ENCODE measurements at regions not wholly inside any gene's neighbourhood (a gene's known extent, or its start where the extent isn't known, plus 50 kb on each side); places are given as distances from the start of the nearest gene placed in this dataset.
"Not testable (repeated sequence)": the region's sequence is repeated elsewhere in the genome, so short reads cannot be mapped to it uniquely, and the experiment has no call there.

DNA sequence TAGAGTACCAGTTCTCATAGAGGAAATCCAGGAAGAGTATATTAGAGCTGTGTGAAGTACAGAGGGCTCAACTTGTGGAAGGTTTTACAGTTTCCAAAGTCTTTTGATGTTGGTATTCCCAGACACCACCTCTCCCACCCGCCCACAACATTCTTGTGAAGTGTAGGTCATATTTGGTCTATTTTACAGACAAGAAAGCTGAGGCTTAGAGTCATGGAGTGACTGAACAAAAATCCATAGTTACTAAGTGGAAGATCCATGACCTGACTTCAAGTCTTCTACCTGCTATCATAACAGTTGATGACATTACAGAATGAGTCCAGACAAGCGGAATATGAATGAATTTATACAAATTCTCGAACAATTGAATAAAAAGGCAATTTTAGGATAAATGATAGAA is 187.1 kb upstream of the RPS23 start:
- DNase-seq = no peak

GRCh38 chr5:82459626-82460025 is 181.5 kb upstream of the RPS23 start:
- no peak for DNase-seq

- not testable (repeated sequence) for DNase-seq
These were observed 177.2 kb upstream of the RPS23 start for GRCh38 chr5:82455317-82455716.

GRCh38 chr5:82448374-82448773 is 170.2 kb upstream of the RPS23 start:
- no peak for DNase-seq

- no peak for DNase-seq
These were observed 169.8 kb upstream of the RPS23 start for GRCh38 chr5:82447913-82448312.

- DNase-seq = no peak
These were observed 168.7 kb upstream of the RPS23 start for GRCh38 chr5:82446809-82447208.

DNA sequence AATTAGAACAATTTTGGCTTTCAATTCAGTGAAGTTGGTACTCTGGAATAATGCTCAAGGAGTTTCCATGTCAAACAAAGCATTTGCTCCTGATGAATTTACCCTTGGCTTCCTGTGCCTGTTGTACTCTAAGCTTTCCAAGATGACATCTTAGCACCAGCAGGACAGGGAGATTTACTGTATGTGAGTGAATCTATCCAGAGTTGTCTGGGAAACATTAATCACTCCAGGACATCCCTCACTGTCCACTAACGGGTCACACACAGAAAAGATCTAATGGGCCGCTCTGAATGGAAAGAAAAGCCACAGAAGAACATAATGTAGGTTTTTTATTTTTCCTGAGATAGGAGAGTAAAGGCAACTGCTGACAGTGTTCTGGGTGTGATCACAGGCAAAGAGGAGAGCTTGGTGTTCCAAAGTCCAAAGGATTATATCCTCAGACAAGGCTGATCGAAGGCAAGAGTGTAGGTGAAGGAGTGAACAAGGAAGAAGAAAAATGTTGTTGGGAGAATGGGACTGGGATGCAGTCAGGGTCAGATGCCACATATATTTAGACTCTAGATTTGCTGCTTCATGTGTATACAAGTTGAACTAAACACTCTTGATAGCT is 167.7 kb upstream of the RPS23 start:
- DNase-seq = no peak

GRCh38 chr5:82439750-82440445 is 161.7 kb upstream of the RPS23 start:
- DNase-seq = no peak

GRCh38 chr5:82437565-82437964 is 159.4 kb upstream of the RPS23 start:
- DNase-seq = not testable (repeated sequence)

DNA sequence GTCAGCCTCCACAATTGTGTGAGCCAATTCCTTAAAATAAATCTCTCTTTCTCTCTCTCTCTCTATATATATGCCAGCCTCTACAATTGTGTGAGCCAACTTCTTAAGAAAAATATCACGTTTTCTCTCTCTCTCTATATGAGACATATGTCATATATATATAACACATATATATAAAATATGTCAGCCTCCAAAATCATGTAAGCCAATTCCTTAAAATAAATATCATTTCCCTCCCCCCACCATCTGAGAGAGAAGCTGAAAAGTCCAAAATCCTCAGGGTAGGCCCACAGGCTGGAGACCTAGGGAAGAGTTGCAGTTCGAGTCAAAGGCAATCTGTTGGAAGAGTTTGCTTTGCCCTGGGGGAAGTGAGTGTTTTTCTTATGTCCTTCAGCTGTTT is 158.1 kb upstream of the RPS23 start:
- no peak for DNase-seq

DNA sequence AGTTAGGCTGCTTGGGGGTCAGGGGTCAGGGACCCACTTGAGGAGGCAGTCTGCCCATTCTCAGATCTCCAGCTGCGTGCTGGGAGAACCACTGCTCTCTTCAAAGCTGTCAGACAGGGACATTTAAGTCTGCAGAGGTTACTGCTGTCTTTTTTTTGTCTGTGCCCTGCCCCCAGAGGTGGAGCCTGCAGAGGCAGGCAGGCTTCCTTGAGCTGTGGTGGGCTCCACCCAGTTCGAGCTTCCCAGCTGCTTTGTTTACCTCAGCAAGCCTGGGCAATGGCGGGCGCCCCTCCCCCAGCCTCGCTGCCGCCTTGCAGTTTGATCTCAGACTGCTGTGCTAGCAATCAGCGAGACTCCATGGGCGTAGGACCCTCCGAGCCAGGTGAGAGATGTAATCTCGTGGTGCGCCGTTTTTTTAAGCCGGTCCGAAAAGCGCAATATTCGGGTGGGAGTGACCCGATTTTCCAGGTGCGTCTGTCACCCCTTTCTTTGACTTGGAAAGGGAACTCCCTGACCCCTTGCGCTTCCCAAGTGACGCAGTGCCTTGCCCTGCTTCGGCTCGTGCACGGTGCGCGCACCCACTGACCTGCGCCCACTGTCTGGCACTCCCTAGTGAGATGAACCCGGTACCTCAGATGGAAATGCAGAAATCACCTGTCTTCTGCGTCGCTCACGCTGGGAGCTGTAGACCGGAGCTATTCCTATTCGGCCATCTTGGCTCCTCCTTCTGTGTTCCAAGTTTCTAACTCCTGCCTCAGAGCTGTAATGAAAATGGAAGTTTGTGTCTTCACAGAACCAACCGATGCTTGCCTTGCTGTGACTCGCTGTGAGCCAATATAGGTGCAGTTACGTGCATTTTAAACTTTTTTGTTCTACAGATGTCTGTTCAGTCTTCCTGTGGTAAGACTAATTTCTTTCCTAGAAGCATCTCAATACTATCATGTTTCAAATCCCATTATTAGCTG is 156.8 kb upstream of the RPS23 start:
- not testable (repeated sequence) for DNase-seq

DNA sequence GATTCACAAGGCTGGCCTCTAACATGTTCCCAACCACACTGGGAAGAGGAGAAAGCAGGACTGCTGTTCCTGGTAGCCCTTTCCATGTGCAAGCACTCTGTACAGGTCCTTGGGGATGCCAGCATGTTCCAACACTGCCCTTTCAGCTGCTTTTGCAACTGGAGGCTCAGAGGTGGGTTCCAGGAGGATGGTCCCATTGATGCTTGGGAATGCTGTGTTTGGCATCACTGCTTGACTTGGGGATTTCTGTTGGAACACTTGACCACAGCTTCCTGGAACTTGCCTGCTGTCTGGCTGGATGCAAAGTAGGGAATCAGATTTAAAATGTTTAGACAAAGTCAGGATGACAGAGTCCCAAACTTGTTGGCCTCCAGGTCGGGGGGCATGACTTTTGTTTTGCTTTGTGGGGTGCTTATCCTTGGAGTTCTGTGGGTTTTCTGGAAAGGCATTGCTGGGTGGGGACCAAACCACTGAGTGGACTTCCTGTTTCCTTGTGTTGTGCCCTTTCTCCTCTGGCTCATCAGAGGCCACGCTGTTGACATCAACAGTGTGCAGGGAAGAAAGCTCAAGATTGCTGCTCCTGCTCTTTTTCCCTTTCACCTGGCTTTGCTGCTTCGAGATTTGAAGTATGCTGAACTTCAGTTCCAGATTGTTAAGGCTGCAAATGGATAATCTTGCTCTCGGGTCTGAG is 148.5 kb upstream of the RPS23 start:
- DNase-seq = no peak

DNA sequence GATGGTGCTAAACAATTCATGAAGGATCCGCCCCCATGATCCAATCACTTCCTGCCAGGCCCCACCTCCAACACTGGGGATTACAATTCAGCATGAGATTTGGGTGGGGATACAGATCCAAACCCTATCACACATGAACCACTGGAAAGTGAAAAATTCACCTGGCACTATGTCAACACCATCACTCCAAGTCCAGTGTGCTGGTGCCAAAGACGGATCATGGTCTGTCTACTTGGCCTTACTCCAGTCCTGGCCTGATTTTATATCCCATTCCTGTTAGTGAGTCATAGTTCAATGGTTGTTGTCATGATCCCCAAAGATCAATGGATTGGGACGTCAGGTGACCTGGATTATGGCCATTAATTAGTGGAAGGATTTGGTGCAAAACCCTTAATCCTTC is 147.4 kb upstream of the RPS23 start:
- DNase-seq = no peak

DNA sequence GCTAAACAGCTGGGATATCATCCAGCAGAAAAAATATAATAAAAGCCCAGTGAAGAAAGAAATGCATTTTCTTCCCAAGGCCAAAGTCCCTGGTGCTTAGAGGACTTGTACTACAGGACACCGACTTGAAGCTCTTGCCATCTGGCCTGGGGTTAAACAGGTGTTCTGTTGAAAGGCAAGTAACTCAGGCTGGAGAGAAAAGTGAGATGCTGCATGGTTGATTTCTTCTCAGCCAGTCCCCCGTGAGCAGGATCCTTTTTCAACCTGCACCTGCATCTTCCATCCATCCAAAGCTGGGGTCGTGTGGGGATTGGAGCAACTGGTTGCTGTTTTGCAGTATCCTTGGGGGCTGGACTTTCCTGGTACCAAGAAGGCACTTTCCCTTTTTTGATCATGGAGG is 146.1 kb upstream of the RPS23 start:
- DNase-seq = peak; percentile 32

DNA sequence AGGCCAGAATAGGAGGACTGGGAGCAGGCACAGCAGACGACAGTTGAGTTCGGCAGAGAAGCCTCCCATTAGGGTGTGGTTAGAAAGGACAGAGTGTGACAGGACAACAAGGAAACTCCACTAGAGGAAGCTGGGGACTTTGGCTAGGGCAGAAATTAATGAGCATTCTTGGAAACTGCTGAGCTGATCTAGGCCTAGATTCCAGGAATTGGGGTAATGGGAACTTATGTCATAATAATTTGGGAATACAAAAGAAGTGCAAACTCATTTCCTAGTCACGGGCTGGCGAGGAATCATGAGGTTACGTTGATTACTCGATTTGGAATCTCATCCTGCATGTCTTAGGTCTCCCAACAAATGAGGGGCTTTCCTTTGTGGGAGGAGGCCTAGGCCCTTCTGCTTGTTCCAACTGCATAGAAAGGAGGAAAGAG is 144.6 kb upstream of the RPS23 start:
- DNase-seq = no peak

DNA sequence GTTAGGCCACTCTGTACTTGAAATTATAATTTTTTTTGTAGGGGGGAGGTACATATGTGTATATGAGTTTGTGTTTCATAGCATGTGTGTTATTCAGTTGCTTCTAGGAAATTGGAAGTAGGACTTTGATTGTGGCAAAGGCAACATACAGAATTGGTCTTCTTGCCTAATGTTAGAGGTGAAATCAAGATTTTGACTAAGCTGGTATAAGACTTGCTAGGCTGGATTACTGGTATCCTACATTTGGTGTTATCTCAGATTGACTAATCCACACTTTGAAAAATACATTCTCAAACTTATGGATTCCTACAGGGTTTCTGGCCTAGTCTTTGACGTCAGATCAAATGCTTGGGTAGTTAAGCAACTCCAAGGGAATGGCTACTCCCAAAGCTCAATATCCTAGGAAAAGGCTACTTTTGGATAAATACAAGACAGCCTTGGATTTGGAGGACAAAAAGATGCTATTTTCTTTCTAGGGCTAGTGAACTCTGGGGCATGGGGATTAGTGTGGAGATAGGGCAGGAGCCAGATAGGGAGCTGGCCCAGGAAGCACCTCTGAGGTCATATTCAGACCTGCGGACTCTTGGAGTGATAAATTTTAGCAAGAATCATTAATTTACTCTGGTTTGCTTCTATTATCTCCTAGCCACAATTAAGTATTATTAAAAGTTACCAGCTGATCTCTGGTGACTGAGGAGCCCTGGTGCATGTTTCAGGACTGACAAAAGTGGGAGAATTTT is 144.0 kb upstream of the RPS23 start:
- no peak for DNase-seq

GRCh38 chr5:82421119-82421518 is 143.0 kb upstream of the RPS23 start:
- DNase-seq = no peak

- not testable (repeated sequence) for DNase-seq
These were observed 142.4 kb upstream of the RPS23 start for GRCh38 chr5:82420524-82420923.

GRCh38 chr5:82419559-82420332 is 141.6 kb upstream of the RPS23 start:
- DNase-seq = peak; percentile 83

DNA sequence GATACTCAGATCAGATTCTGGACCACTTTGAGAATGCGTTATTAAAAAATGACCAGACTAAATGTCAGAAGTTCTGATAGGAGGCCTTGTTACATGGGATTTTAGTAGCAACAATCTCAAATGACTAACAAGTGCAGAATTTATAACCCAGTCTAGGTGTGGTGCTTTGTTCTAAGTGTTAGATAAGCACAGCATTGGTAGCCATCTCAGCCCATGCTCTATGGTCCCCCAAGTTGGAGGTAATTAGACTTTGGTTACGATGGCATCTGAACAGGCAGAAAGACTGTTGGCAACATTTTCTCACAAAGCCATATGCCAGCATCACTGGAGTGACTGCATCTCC is 140.4 kb upstream of the RPS23 start:
- DNase-seq = no peak

DNA sequence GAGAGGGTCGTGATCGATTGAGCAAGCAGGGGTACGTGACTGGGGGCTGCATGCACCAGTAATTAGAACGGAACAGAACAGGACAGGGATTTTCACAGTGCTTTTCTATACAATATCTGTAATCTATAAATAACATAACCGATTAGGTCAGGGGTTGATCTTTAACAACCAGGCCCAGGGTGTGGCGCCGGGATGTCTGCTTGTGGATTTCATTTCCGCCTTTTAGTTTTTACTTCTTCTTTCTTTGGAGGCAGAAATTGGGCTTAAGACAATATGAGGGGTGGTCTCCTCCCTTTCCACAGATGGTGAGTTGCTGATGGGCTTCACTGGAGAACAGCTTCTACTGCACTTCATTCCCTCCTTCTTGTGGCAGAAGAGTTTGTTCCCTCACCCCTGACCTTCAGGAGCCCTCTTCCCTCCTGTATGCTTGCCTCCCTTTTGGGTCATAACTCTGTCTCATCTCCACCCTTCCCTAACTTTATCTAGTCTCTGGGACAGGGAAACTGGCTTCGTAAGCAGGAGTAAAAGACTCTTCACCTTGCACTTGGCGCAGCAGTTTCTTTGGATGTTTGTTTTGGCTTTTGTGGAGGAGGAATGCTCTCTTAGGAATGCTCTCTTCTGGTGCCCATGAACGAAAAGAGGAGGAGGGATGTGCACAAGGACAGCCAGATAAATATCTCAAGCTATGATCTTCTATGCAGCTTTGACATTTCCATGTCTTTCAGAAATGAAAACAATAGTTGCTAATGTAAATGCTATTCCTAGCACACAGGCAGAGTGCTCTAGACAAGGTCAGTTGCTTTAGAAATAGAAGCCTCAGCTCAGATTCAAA is 139.8 kb upstream of the RPS23 start:
- no peak for DNase-seq

Measured in NCI-H69 (cell line).